Omental fat pad (tissue), 3 donors: ENCODE measurements at regions not wholly inside any gene's neighbourhood (a gene's known extent, or its start where the extent isn't known, plus 50 kb on each side); places are given as distances from the start of the nearest gene placed in this dataset.

Experiments
- ATAC-seq: fragments of 150-250 bp; one replicate; pipeline ENCODE4 v1.9.1; 2016; ENCODE audit warnings: mild to moderate bottlenecking, moderate library complexity; ENCODE audit not compliant: low FRiP score
- DNase-seq: peaks from one replicate; pipeline ENCODE4 v3.0.0-alpha.2; 2019; ENCODE audit warnings: low spot score
- TF ChIP-seq, protein P1 (sequence below), 3 donors: fragments of 450-650 bp; IDR thresholded peaks; one replicate each; pipeline ENCODE4 v1.5.1; 2016 to 2017; ENCODE audit warnings: antibody characterized with exemption in 3 of 3, mild to moderate bottlenecking in 3 of 3, moderate library complexity in 2 of 3

DNA sequence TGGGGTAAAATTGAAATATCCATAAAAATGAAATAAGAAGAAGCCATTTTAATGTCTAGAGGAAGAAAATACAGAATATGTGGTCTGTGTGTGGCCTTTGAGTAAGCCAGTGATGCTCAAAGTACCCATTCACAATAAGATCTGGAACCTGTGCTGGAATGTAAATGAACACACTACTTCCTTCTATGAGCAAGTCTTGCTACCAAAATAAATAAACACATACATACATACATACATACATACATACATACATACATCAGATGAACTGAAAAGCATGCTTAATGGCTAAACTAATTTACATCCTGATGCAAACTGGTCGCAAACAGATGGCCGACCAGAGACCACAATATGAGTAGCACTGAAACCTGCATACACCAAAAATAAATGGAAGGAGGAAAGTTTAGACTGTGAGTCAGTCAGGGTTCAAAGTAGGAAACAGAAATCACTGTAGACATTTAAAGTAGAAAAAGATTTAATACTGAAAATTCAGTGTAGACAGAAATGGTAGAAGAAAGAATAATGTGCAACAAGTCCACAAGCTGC is 317.6 kb downstream of the CAAP1 start:
- no peak for ATAC-seq
- no peak for DNase-seq
- TF ChIP-seq, protein P1, sequence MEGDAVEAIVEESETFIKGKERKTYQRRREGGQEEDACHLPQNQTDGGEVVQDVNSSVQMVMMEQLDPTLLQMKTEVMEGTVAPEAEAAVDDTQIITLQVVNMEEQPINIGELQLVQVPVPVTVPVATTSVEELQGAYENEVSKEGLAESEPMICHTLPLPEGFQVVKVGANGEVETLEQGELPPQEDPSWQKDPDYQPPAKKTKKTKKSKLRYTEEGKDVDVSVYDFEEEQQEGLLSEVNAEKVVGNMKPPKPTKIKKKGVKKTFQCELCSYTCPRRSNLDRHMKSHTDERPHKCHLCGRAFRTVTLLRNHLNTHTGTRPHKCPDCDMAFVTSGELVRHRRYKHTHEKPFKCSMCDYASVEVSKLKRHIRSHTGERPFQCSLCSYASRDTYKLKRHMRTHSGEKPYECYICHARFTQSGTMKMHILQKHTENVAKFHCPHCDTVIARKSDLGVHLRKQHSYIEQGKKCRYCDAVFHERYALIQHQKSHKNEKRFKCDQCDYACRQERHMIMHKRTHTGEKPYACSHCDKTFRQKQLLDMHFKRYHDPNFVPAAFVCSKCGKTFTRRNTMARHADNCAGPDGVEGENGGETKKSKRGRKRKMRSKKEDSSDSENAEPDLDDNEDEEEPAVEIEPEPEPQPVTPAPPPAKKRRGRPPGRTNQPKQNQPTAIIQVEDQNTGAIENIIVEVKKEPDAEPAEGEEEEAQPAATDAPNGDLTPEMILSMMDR (IDR thresholded peaks at IDR 0.05), result no peak

DNA sequence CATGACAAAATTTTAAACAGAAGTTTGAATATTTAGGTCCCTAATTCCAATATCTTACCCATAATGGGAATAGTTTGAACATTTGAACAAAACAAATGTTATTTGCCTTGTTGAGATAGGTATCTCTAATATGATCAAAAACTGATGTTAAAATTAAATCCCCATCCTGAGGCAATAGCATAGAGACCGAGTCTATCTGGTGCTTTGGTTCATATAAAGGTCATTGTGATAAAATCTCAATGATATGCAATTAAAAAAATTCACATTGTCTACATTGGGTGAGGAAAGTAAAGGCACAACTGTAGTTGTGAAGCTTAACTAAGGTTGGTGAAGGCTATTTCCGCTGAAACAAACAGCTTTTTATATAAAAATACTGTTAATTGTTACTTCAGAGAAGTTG is 318.3 kb downstream of the CAAP1 start:
- TF ChIP-seq, protein P1 (IDR thresholded peaks at IDR 0.05), result no peak
- no peak for DNase-seq
- ATAC-seq, result no peak

DNA sequence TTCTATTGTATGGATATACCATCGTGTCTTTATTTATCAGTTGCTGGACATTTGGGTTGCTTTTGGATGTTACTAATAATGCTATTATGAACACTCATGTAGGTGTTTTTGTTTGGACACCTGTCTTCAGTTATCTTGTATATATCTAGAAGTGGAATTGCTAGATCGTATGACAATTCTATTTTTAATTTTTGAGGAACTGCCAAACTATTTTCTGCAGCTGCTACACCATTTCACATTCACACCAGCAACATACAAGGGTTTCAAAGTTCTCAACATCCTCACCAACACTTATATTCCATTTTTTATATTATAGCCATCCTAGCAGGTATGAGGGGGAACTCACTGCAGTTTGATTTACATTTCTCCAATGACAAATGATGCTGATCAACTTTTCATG is 324.6 kb downstream of the CAAP1 start:
- no peak for ATAC-seq
- TF ChIP-seq, protein P1 (IDR thresholded peaks at IDR 0.05), result no peak
- no peak for DNase-seq

DNA sequence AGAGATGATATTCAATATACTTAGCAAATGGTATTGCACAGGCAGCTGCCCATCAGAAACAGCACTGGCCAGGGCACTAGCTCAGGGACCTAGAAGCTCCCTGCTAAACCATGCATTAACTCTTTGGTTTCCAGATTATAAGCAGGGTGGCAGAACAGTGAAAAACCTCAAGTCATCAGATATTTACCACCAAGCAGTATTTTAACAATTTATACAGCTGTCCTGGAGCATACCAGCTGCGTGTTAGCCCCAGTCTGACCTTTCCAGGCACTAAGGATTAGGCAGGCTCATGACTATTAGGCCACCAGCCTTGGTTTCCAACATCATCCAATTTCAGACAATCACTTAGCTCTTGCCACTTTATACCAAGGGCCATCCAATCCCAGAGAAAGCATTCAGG is 326.5 kb downstream of the CAAP1 start:
- TF ChIP-seq, protein P1 (IDR thresholded peaks at IDR 0.05), result no peak
- DNase-seq (no peak), ATAC-seq (no peak)

DNA sequence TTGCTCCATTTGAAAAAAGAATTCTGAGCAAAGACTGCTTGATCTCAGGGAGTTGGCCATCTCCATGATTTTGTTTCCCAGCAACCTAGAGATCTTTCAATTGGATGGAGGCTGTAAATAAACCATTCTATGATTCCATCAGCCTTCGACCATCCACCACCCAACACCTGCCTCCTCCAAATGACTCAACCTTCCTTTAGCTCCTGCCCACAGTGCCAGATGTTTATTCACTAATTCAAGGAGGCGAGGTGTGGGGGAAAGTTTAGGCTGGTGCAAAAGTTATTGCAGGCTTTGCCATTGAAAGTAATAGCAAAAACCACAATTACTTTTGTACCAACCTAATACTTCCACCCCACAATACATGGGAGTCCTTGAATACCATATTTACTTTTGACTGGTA is 327.5 kb downstream of the CAAP1 start:
- TF ChIP-seq, protein P1 (IDR thresholded peaks at IDR 0.05), result no peak
- ATAC-seq (no peak), DNase-seq (no peak)

DNA sequence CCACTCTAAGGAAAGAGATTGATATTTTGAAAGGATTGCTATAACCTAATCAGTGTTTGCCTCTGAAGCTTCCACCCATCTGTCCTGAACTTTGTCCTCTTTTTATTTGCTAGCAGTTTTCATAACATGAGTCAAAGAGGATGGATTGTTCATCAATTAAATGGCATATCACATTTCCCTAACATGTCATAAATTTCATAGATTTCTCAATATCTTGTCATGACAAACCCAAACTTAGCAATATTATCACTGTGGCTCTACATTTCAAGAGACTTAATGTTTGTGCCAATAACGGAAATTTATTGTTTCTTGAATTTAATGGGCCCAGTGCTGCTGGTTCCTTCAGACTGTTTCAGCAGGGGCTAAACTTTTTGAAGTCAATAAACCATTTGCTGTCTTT is 330.3 kb downstream of the CAAP1 start:
- DNase-seq (no peak), ATAC-seq (no peak)
- TF ChIP-seq, protein P1 (IDR thresholded peaks at IDR 0.05), result no peak

DNA sequence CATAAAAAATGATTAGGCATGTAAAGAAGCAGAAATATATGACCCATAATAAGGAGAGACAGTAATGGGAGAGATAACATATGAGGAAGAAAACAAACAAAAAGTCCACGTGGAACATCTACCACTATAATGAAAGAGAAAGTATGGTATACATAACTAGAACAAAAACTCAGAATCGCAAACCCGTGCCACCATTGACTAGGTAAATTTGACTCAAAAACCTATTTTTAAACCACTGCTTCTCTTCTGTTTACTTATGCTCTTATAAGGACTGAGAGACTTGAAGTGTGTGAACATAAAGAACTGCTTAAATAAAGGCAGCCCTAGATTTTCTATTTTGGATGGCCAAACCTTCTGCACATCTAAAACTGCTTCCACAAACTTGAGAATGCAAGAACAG is 330.7 kb downstream of the CAAP1 start:
- TF ChIP-seq, protein P1 (IDR thresholded peaks at IDR 0.05), result no peak
- ATAC-seq, result no peak

More for the DNA sequence above, 330.7 kb downstream of the CAAP1 start:
- DNase-seq, result no peak
